RWPE1 (cell line): ENCODE measurements at regions not wholly inside any gene's neighbourhood (a gene's known extent, or its start where the extent isn't known, plus 50 kb on each side); places are given as distances from the start of the nearest gene placed in this dataset.

Experiments
- CTCF ChIA-PET: fragments of 350-600 bp; sonication (Branson Sonifier 250); formaldehyde crosslinking; extraction: SDS; loops from one replicate; lab custom pipeline; 2021; lab: Yijun Ruan, JAX
- POLR2A ChIA-PET: fragments of 400-600 bp; formaldehyde crosslinking; extraction: SDS; loops from one replicate; lab custom pipeline; 2020; ENCODE audit warnings: antibody characterized with exemption; ENCODE audit not compliant: low non-redundant PET; lab: Yijun Ruan, JAX
- DNase-seq: peaks from one replicate; pipeline ENCODE4 v3.0.0; 2012; ENCODE audit warnings: low spot score
- H3K27ac ChIP-seq: fragments of 450-650 bp; 2 replicates; pipeline ENCODE4 v1.5.1; 2017
- CTCF ChIP-seq: fragments of 450-650 bp; conservative IDR thresholded peaks from 2 replicates; pipeline ENCODE4 v1.5.1; 2017; ENCODE audit warnings: low read depth, mild to moderate bottlenecking

- no peak for TF ChIP-seq CTCF
- H3K27ac ChIP-seq = no peak overlapping the region
- DNase-seq = no peak
- ChIA-PET POLR2A (no interaction called here), CTCF (no interaction called here)
Observed at GRCh38 chr18:79608999-79609461, 70.6 kb upstream of the CTDP1 start.

GRCh38 chr18:79609841-79610281, 69.7 kb upstream of the CTDP1 start:
- ChIA-PET POLR2A (no interaction called here), CTCF (interaction anchor here (0.6 kb wide), 1 partner anchor 12 kb away, joined by 3 read pairs; no protein-coding TSS in a partner anchor)
- H3K27ac ChIP-seq = no peak overlapping the region
- no peak for DNase-seq
- TF ChIP-seq CTCF = no peak

GRCh38 chr18:79610461-79611039, 69.1 kb upstream of the CTDP1 start:
- ChIA-PET POLR2A (no interaction called here), CTCF (interaction anchor here (0.7 kb wide), 1 partner anchor 206 kb away, joined by 3 read pairs; no protein-coding TSS in a partner anchor)
- peak overlapping the region; percentile 24 for H3K27ac ChIP-seq
- no peak for TF ChIP-seq CTCF
- DNase-seq = no peak

GRCh38 chr18:79611040-79611681, 68.4 kb upstream of the CTDP1 start:
- no peak for TF ChIP-seq CTCF
- H3K27ac ChIP-seq = peak overlapping the region; percentile 24
- CTCF ChIA-PET = interaction anchor here (0.7 kb wide), 1 partner anchor 207 kb away, joined by 3 read pairs; no protein-coding TSS in a partner anchor
- POLR2A ChIA-PET = no interaction called here
- DNase-seq = peak; percentile 76

- H3K27ac ChIP-seq = no peak overlapping the region
- no peak for TF ChIP-seq CTCF
- no peak for DNase-seq
- POLR2A ChIA-PET = interaction anchor here (0.5 kb wide), 1 partner anchor 12 kb away, joined by 3 read pairs; no protein-coding TSS in a partner anchor
- CTCF ChIA-PET = interaction anchor here (0.6 kb wide), 1 partner anchor 110 kb away, joined by 3 read pairs; no protein-coding TSS in a partner anchor
Observed at GRCh38 chr18:79612291-79613108, 67.1 kb upstream of the CTDP1 start.
